Type B pancreatic cell (in vitro differentiated cells): ENCODE measurements at regions not wholly inside any gene's neighbourhood (a gene's known extent, or its start where the extent isn't known, plus 50 kb on each side); places are given as distances from the start of the nearest gene placed in this dataset.

Experiments
- DNase-seq: peaks from one replicate; pipeline ENCODE4 v3.0.0; 2021; ENCODE audit warnings: mixed read lengths; ENCODE audit not compliant: unreplicated experiment; ENCODE audit errors: extremely low spot score
- H3K27ac Mint-ChIP-seq: 2 replicates; pipeline ENCODE4 v1.8.0; 2021; ENCODE audit warnings: mild to moderate bottlenecking, mixed read lengths
- H3K27me3 Mint-ChIP-seq: 2 replicates; pipeline ENCODE4 v1.8.0; 2021; ENCODE audit warnings: mixed read lengths
- H3K36me3 Mint-ChIP-seq: 2 replicates; pipeline ENCODE4 v1.8.0; 2021; ENCODE audit warnings: mixed read lengths
- H3K4me1 Mint-ChIP-seq: one replicate; pipeline ENCODE4 v1.8.0; 2021; ENCODE audit warnings: mixed read lengths; ENCODE audit not compliant: unreplicated experiment
- H3K4me3 Mint-ChIP-seq: 2 replicates; pipeline ENCODE4 v1.8.0; 2021; ENCODE audit warnings: mild to moderate bottlenecking, mixed read lengths
- H3K9me3 Mint-ChIP-seq: 2 replicates; pipeline ENCODE4 v1.8.0; 2021; ENCODE audit warnings: mixed read lengths
- TF ChIP-seq, protein P1 (sequence below): fragments of 200-600 bp; sonication (generic); conservative IDR thresholded peaks from 2 replicates; pipeline ENCODE4 v1.5.0; 2021; ENCODE audit warnings: antibody characterized with exemption, mild to moderate bottlenecking

GRCh38 chr5:37938076-37938852 lies 98.4 kb upstream of the GDNF start:
- Mint-ChIP-seq H3K4me1 (no peaks in the 10 kb centered on the region), H3K27me3 (peaks cover 7% of the 10 kb centered on the region), H3K27ac (no peak overlapping the region), H3K4me3 (no peak overlapping the region), H3K9me3 (no peaks in the 10 kb centered on the region), H3K36me3 (no peaks in the 10 kb centered on the region)
- TF ChIP-seq, protein P1, sequence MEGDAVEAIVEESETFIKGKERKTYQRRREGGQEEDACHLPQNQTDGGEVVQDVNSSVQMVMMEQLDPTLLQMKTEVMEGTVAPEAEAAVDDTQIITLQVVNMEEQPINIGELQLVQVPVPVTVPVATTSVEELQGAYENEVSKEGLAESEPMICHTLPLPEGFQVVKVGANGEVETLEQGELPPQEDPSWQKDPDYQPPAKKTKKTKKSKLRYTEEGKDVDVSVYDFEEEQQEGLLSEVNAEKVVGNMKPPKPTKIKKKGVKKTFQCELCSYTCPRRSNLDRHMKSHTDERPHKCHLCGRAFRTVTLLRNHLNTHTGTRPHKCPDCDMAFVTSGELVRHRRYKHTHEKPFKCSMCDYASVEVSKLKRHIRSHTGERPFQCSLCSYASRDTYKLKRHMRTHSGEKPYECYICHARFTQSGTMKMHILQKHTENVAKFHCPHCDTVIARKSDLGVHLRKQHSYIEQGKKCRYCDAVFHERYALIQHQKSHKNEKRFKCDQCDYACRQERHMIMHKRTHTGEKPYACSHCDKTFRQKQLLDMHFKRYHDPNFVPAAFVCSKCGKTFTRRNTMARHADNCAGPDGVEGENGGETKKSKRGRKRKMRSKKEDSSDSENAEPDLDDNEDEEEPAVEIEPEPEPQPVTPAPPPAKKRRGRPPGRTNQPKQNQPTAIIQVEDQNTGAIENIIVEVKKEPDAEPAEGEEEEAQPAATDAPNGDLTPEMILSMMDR = no peak
- no peak for DNase-seq

- Mint-ChIP-seq H3K4me3 (no peak overlapping the region), H3K36me3 (no peaks in the 10 kb centered on the region), H3K9me3 (no peaks in the 10 kb centered on the region), H3K27me3 (peaks cover 16% of the 10 kb centered on the region), H3K4me1 (no peaks in the 10 kb centered on the region), H3K27ac (no peak overlapping the region)
- TF ChIP-seq, protein P1 = no peak
- DNase-seq = no peak
Observed at GRCh38 chr5:37936091-37936490, 96.2 kb upstream of the GDNF start.

GRCh38 chr5:37933576-37933975 lies 93.7 kb upstream of the GDNF start:
- Mint-ChIP-seq H3K4me3 (no peak overlapping the region), H3K27me3 (peaks cover 16% of the 10 kb centered on the region), H3K27ac (no peak overlapping the region), H3K4me1 (no peaks in the 10 kb centered on the region), H3K9me3 (no peaks in the 10 kb centered on the region), H3K36me3 (no peaks in the 10 kb centered on the region)
- TF ChIP-seq, protein P1 = no peak
- DNase-seq = no peak

DNA sequence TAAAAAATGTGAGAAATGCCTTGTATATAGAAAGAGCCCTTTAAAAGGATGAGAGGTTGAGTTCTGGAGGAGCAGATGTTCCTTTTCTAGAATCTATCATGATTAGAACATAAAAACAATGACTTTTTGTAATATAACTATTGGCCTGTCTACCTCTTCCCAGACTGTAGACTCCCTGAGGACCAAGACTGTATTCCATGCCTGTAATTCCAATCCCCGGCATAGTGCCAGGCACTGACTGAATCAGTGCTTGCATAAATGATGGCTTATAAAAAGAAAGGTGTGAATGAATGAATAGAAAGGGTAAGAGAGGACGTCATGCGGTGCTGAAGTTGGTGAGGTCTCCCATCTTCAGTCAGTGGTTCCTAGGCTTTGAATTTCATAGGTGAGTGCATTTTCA lies 92.6 kb upstream of the GDNF start:
- Mint-ChIP-seq H3K4me1 (no peaks in the 10 kb centered on the region), H3K27me3 (peaks cover 16% of the 10 kb centered on the region), H3K4me3 (no peak overlapping the region), H3K36me3 (no peaks in the 10 kb centered on the region), H3K9me3 (no peaks in the 10 kb centered on the region), H3K27ac (no peak overlapping the region)
- no peak for DNase-seq
- TF ChIP-seq, protein P1 = no peak

- no peaks in the 10 kb centered on the region for H3K36me3 Mint-ChIP-seq
- peaks cover 19% of the 10 kb centered on the region for H3K27me3 Mint-ChIP-seq
- no peak for DNase-seq
- no peak overlapping the region for H3K4me3 Mint-ChIP-seq
- TF ChIP-seq, protein P1 = no peak
- H3K4me1 Mint-ChIP-seq = no peaks in the 10 kb centered on the region
- H3K9me3 Mint-ChIP-seq = no peaks in the 10 kb centered on the region
- no peak overlapping the region for H3K27ac Mint-ChIP-seq
Observed at GRCh38 chr5:37931541-37931940, 91.7 kb upstream of the GDNF start.
